ENCODE measurements at regions not wholly inside any gene's neighbourhood (a gene's known extent, or its start where the extent isn't known, plus 50 kb on each side); places are given as distances from the start of the nearest gene placed in this dataset.
A peak's percentile ranks its signal among the peaks of the same experiment; 100 is the strongest.

- DNase-seq = no peak
Observed at GRCh38 chr7:145082366-145083161, 246.7 kb upstream of the TPK1 start.

DNA sequence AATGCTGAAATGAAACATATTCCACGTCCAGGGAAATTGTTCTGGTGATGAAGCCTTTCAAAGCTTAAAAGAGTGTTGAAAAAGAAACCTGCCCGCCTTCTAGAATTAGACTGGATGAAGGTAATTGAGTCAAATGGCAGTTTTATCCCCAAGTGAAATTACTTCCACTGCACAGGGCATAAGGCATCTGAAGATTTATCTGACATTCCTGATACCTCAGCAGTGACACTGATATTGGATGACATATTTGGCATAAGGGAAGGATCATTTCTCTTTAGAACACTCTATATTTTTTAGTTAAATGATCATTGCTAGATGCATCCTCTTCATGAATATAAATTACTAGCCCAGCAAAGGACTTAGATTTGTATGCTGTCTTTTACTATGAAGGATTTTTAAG lies 229.6 kb upstream of the TPK1 start:
- DNase-seq = no peak

GRCh38 chr7:145064114-145064513 lies 228.3 kb upstream of the TPK1 start:
- no peak for DNase-seq

DNA sequence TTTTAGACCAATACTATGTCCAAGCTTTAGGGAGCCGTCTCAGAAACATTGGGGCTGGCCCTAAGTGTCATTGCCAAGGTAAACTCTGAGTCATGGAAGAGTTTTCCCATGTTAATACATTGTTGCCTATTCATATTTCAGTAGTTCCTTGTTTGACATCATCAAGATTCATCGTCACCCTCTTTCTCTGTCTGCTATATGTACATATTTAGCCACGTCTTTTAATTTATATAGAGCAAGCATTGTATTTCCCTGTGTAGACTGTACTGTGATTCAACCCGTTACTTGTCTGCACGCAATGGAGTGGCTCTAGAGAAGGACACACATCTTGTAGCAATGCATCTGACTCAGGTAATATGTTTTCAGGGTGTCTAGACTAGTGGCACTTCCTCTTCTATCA lies 217.9 kb upstream of the TPK1 start:
- no peak for DNase-seq

- no peak for DNase-seq
Observed at GRCh38 chr7:145050415-145050814, 214.6 kb upstream of the TPK1 start.

GRCh38 chr7:145036604-145037405 lies 201.0 kb upstream of the TPK1 start:
- DNase-seq = peak; percentile 58

GRCh38 chr7:145031162-145031561 lies 195.3 kb upstream of the TPK1 start:
- no peak for DNase-seq

DNA sequence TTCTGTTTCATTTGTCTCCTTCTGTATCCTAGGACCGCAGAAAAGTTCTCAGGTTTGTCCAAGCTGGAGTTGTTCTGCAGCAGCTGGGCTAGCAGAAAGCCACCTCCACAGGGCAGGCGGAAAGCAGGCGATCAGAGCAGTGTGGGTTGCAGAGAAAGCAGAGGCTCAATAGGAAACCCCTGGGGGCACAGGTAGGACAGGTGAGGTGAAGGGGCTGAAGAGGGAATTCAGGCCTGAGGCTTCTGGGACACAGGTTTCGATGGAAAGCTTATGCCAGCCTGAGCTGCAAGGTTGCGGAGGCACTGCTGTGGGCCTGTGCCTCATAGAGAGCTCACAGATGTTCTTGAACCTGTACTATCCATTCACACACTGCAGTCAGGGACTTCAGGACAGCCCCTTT lies 194.9 kb upstream of the TPK1 start:
- no peak for DNase-seq

DNA sequence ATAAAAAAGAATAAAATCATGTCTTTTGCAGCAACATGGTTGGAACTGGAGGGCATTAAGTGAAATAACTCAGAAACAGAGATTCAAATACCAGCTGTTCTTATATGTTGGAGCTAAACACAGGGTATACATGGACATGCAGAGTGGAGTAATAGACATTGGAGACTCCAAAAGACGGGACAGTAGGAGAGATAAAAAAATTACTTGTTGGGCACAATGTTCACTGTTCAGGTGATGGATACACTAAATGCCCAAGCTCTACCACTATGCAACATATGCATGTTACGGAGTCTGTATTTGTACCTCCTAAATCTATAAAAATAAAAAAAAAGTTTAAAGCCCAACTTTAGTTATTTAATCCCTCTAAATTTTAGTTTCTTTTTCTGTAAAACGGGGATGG lies 184.6 kb upstream of the TPK1 start:
- no peak for DNase-seq

DNA sequence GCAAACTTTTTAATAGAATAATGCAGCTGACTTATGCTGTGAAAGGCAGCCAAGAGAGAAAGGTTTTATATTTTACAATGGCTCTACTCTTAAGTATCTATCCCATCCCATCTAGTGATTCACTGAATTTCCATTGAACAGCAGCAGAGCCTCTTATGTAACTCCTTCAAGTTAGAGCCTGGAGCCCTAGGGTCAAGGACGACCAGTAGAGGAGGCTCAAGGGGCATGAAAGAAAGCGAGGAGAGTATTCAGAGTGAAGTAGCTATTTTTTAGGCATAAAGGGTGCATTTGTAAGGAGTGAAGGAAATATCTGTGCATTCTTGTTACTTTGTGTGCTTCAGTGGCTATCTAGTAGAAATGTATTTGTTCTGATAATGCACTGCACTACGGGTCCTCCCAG lies 180.2 kb upstream of the TPK1 start:
- no peak for DNase-seq

- peak; percentile 41 for DNase-seq
Observed at GRCh38 chr7:145009876-145010275, 174.0 kb upstream of the TPK1 start.

GRCh38 chr7:145005601-145006000 lies 169.7 kb upstream of the TPK1 start:
- DNase-seq = no peak

- DNase-seq = no peak
Observed at GRCh38 chr7:144997512-144997911, 161.7 kb upstream of the TPK1 start.

GRCh38 chr7:144995495-144995894 lies 159.6 kb upstream of the TPK1 start:
- DNase-seq = no peak

DNA sequence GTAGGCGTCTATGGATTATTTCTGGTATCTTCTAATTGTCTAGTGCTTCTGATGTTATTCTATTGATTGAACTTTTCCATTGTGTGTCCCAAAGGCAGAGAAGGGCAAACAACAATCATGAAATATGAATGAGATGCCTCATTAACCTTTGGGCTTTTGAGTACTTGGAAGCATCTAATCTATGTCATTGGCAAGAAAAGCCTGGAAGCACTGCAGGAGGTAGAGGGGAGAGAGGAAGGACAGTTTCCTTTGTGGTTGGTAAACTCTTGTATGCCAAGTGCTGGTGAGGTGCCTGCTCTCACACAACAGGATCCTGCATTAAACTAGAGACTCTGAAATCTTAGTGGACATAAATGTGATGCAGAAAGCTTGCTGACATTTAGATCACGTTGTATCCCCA lies 155.2 kb upstream of the TPK1 start:
- DNase-seq = no peak

GRCh38 chr7:144987686-144988085 lies 151.8 kb upstream of the TPK1 start:
- no peak for DNase-seq

- no peak for DNase-seq
Observed at GRCh38 chr7:144982133-144982532, 146.3 kb upstream of the TPK1 start.

GRCh38 chr7:144975882-144976281 lies 140.0 kb upstream of the TPK1 start:
- no peak for DNase-seq

GRCh38 chr7:144969787-144970186 lies 133.9 kb upstream of the TPK1 start:
- DNase-seq = no peak

- no peak for DNase-seq
Observed at GRCh38 chr7:144960763-144961162, 124.9 kb upstream of the TPK1 start.

- no peak for DNase-seq
Observed at GRCh38 chr7:144957998-144958397, 122.1 kb upstream of the TPK1 start.

- DNase-seq = no peak
Observed at GRCh38 chr7:144955422-144955821, 119.6 kb upstream of the TPK1 start.

GRCh38 chr7:144941127-144941526 lies 105.3 kb upstream of the TPK1 start:
- DNase-seq = no peak

GRCh38 chr7:144937199-144937598 lies 101.3 kb upstream of the TPK1 start:
- DNase-seq = no peak
